Neural cell (in vitro differentiated cells): ENCODE measurements at regions not wholly inside any gene's neighbourhood (a gene's known extent, or its start where the extent isn't known, plus 50 kb on each side); places are given as distances from the start of the nearest gene placed in this dataset.

Experiments
- H2AFZ ChIP-seq: fragments of 200-600, 300-800 bp; sonication (generic), shearing (Covaris generic); 2 replicates; pipeline ENCODE4 v1.6.0; 2014; ENCODE audit warnings: low read depth, mild to moderate bottlenecking, antibody characterized with exemption, low read length, moderate library complexity
- H3F3A ChIP-seq: fragments of 200-600 bp; shearing (Covaris generic); 2 replicates; pipeline ENCODE4 v1.6.1; 2016; ENCODE audit warnings: mild to moderate bottlenecking, moderate library complexity, mixed read lengths, antibody characterized with exemption, low read length; ENCODE audit not compliant: insufficient read depth, poor library complexity, severe bottlenecking
- H3K27ac ChIP-seq: fragments of 200-600, 300-800 bp; sonication (generic), shearing (Covaris generic); 2 replicates; pipeline ENCODE4 v1.5.1; 2014; ENCODE audit warnings: mild to moderate bottlenecking, low read length, moderate library complexity
- H3K27me3 ChIP-seq: fragments of 300-800, 200-600 bp; sonication (generic), shearing (Covaris generic); 2 replicates; pipeline ENCODE4 v1.6.0; 2014; ENCODE audit warnings: mild to moderate bottlenecking, low read depth, low read length, moderate library complexity; ENCODE audit not compliant: insufficient read depth
- H3K36me3 ChIP-seq: fragments of 300-800, 200-600 bp; sonication (generic), shearing (Covaris generic); 2 replicates; pipeline ENCODE4 v1.5.1; 2014; ENCODE audit warnings: mild to moderate bottlenecking, antibody characterized with exemption, low read length, moderate library complexity; ENCODE audit not compliant: insufficient read depth
- H3K4me2 ChIP-seq: fragments of 300-800, 200-600 bp; sonication (generic), shearing (Covaris generic); 2 replicates; pipeline ENCODE4 v1.6.0; 2014; ENCODE audit warnings: mild to moderate bottlenecking, low read length
- H3K4me3 ChIP-seq: fragments of 300-800, 200-600 bp; sonication (generic), shearing (Covaris generic); 2 replicates; pipeline ENCODE4 v1.5.1; 2014; ENCODE audit warnings: mild to moderate bottlenecking, low read length, moderate library complexity
- H3K79me2 ChIP-seq: fragments of 200-600 bp; shearing (Covaris generic); replicated peaks from 2 replicates; pipeline ENCODE4 v1.6.0; 2014; ENCODE audit warnings: mild to moderate bottlenecking, low read length, moderate library complexity; ENCODE audit not compliant: insufficient read depth
- H3K9ac ChIP-seq: fragments of 300-800, 200-600 bp; sonication (generic), shearing (Covaris generic); 2 replicates; pipeline ENCODE4 v1.6.1; 2016; ENCODE audit warnings: mild to moderate bottlenecking, low read length, mixed read lengths
- H3K9me2 ChIP-seq: fragments of 200-600 bp; shearing (Covaris generic); 2 replicates; pipeline ENCODE4 v1.6.1; 2016; ENCODE audit warnings: mild to moderate bottlenecking, low read length, mixed read lengths; ENCODE audit not compliant: insufficient read depth
- H3K9me3 ChIP-seq: fragments of 200-600, 300-800 bp; sonication (generic), shearing (Covaris generic); 2 replicates; pipeline ENCODE4 v1.6.1; 2016; ENCODE audit warnings: mild to moderate bottlenecking, mixed run types, low read length, moderate library complexity, mixed read lengths
- H4K20me1 ChIP-seq: fragments of 200-600 bp; shearing (Covaris generic); 2 replicates; pipeline ENCODE4 v1.6.1; 2016; ENCODE audit warnings: mild to moderate bottlenecking, mixed run types; ENCODE audit not compliant: insufficient read depth
- CTCF ChIP-seq: fragments of 450-650 bp; IDR thresholded peaks from 2 replicates; pipeline ENCODE4 v1.5.1; 2014; ENCODE audit warnings: antibody characterized with exemption, mild to moderate bottlenecking, moderate library complexity; ENCODE audit not compliant: poor library complexity, severe bottlenecking
- EP300 ChIP-seq: fragments of 450-650 bp; conservative IDR thresholded peaks from 2 replicates; pipeline ENCODE4 v1.6.1; 2014; ENCODE audit warnings: antibody characterized with exemption, mild to moderate bottlenecking, moderate library complexity; ENCODE audit not compliant: poor library complexity, severe bottlenecking
- EZH2 ChIP-seq: fragments of 200-600, 300-800 bp; shearing (Covaris generic), sonication (generic); IDR thresholded peaks from 2 replicates; pipeline ENCODE4 v1.6.1; 2014; ENCODE audit warnings: antibody characterized with exemption, low read length, borderline replicate concordance, mild to moderate bottlenecking; ENCODE audit not compliant: insufficient read depth, poor library complexity, severe bottlenecking
- MXI1 ChIP-seq: fragments of 450-650 bp; conservative IDR thresholded peaks from 2 replicates; pipeline ENCODE4 v1.6.1; 2014; ENCODE audit warnings: antibody characterized with exemption, mild to moderate bottlenecking; ENCODE audit not compliant: poor library complexity, severe bottlenecking
- POLR2AphosphoS5 ChIP-seq: IDR thresholded peaks from 2 replicates; pipeline ENCODE4 v1.6.1; 2012
- RAD21 ChIP-seq: fragments of 450-650 bp; conservative IDR thresholded peaks from 2 replicates; pipeline ENCODE4 v1.6.1; 2014; ENCODE audit warnings: antibody characterized with exemption, mild to moderate bottlenecking, moderate library complexity
- REST ChIP-seq: IDR thresholded peaks from 2 replicates; pipeline ENCODE4 v1.6.1; 2012; ENCODE audit warnings: borderline replicate concordance
- SMC3 ChIP-seq: fragments of 450-650 bp; conservative IDR thresholded peaks from 2 replicates; pipeline ENCODE4 v1.6.1; 2014; ENCODE audit warnings: antibody characterized with exemption, mild to moderate bottlenecking, moderate library complexity; ENCODE audit not compliant: poor library complexity
- TAF1 ChIP-seq: IDR thresholded peaks from 2 replicates; pipeline ENCODE4 v1.6.1; 2012; ENCODE audit warnings: low read depth

GRCh38 chr5:3043600-3043999 lies 292.1 kb upstream of the IRX2 start:
- Histone ChIP-seq H2AFZ (no peak overlapping the region), H3F3A (no peaks in the 10 kb centered on the region), H3K9me2 (no peaks in the 10 kb centered on the region), H3K79me2 (no peaks in the 10 kb centered on the region), H4K20me1 (no peaks in the 10 kb centered on the region), H3K4me2 (no peak overlapping the region), H3K36me3 (no peaks in the 10 kb centered on the region), H3K4me3 (no peak overlapping the region), H3K9me3 (no peaks in the 10 kb centered on the region), H3K9ac (no peak overlapping the region), H3K27ac (no peak overlapping the region), H3K27me3 (no peaks in the 10 kb centered on the region)
- TF ChIP-seq EZH2 (no peak), TAF1 (no peak), SMC3 (no peak), EP300 (no peak), MXI1 (no peak), RAD21 (no peak), CTCF (no peak), POLR2AphosphoS5 (no peak), REST (no peak)

- TF ChIP-seq RAD21 (no peak), MXI1 (no peak), POLR2AphosphoS5 (no peak), EP300 (no peak), SMC3 (no peak), CTCF (no peak), EZH2 (no peak)
- Histone ChIP-seq H3K27me3 (no peaks in the 10 kb centered on the region), H3K79me2 (no peaks in the 10 kb centered on the region), H3K36me3 (no peaks in the 10 kb centered on the region), H3K4me2 (no peak overlapping the region), H3F3A (no peaks in the 10 kb centered on the region), H3K9me3 (no peaks in the 10 kb centered on the region), H4K20me1 (no peaks in the 10 kb centered on the region), H3K4me3 (no peak overlapping the region), H3K27ac (no peak overlapping the region), H3K9me2 (no peaks in the 10 kb centered on the region), H3K9ac (no peak overlapping the region), H2AFZ (no peak overlapping the region)
Observed at GRCh38 chr5:3041001-3041400, 289.5 kb upstream of the IRX2 start.
